ACC112 (cell line): ENCODE measurements at regions not wholly inside any gene's neighbourhood (a gene's known extent, or its start where the extent isn't known, plus 50 kb on each side); places are given as distances from the start of the nearest gene placed in this dataset.
"Not testable (repeated sequence)": the region's sequence is repeated elsewhere in the genome, so short reads cannot be mapped to it uniquely, and the experiment has no call there.

Source experiments
- H2AFZ ChIP-seq: fragments of 200-600 bp; sonication (generic); one replicate; pipeline ENCODE4 v1.6.0; 2017; ENCODE audit warnings: antibody characterized with exemption, low read length; ENCODE audit not compliant: unreplicated experiment
- H3K27ac ChIP-seq: fragments of 200-600 bp; sonication (generic); 2 replicates; pipeline ENCODE4 v1.5.1; 2014; ENCODE audit warnings: low read depth, mild to moderate bottlenecking, antibody characterized with exemption, low read length, moderate library complexity
- H3K27me3 ChIP-seq: fragments of 200-600 bp; sonication (generic); 2 replicates; pipeline ENCODE4 v1.6.1; 2014; ENCODE audit warnings: mild to moderate bottlenecking, antibody characterized with exemption, low read length, moderate library complexity, mixed read lengths; ENCODE audit not compliant: insufficient read depth
- H3K36me3 ChIP-seq: fragments of 200-600 bp; sonication (generic); 2 replicates; pipeline ENCODE4 v1.6.1; 2016; ENCODE audit warnings: mild to moderate bottlenecking, antibody characterized with exemption, low read length, moderate library complexity, mixed read lengths; ENCODE audit not compliant: insufficient read depth
- H3K4me1 ChIP-seq: fragments of 200-600 bp; sonication (generic); one replicate; pipeline ENCODE4 v1.6.1; 2016; ENCODE audit warnings: low read length, mixed read lengths; ENCODE audit not compliant: insufficient read depth, unreplicated experiment, control insufficient read depth
- H3K4me3 ChIP-seq: fragments of 200-600 bp; sonication (generic); 2 replicates; pipeline ENCODE4 v1.5.1; 2014; ENCODE audit warnings: mild to moderate bottlenecking, low read depth, low read length
- H3K79me2 ChIP-seq: fragments of 200-600 bp; sonication (generic); one replicate; pipeline ENCODE4 v1.6.0; 2016; ENCODE audit warnings: low read length; ENCODE audit not compliant: control insufficient read depth, unreplicated experiment, insufficient read depth

- H3K79me2 ChIP-seq, H3K4me1 ChIP-seq, H3K4me3 ChIP-seq, H3K27ac ChIP-seq, H3K27me3 ChIP-seq, H2AFZ ChIP-seq, H3K36me3 ChIP-seq: not testable (repeated sequence)
Measured at GRCh38 chr18:7178568-7178967, 52.3 kb upstream of the LRRC30 start.

DNA sequence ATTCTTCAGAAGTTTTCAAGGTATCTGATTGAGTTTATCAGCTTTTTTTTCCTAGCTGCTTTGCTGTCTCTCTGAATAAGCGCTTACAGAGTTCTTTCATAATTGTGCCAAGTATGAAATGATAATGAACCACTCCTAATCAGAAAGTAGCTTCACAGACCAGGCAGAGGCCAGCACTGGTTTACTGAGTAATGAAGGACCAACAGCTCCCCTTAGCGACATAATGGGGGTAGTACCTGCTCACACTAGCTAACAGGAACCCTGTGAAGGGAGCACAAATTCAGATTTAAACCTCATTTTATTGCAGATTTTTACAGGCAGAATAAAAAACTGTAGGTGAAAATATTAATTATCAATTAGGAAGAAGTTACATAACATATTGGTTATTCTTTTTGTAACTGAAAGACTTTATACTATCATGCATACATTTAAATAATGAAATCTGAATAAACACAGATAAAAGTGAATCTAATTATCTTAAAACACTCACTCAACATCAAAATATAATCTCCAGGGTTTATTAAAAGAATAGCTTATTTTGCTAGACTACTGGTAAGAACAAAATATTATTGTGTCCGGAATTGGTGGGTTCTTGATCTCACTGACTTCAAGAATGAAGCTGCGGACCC lies 53.7 kb upstream of the LRRC30 start:
- peak overlapping the region; percentile 88 for H2AFZ ChIP-seq
- no peak overlapping the region for H3K4me3 ChIP-seq
- H3K27ac ChIP-seq, result peak overlapping the region; percentile 19; the same call in 1 of the 2 replicates
- H3K79me2 ChIP-seq, result no peaks in the 10 kb centered on the region
- peaks cover 10% of the 10 kb centered on the region; the same call in 1 of the 2 replicates for H3K27me3 ChIP-seq
- no peaks in the 10 kb centered on the region for H3K36me3 ChIP-seq
- peaks cover 5% of the 10 kb centered on the region for H3K4me1 ChIP-seq

GRCh38 chr18:7174344-7175095 lies 56.4 kb upstream of the LRRC30 start:
- Histone ChIP-seq H3K4me1 (peaks cover 5% of the 10 kb centered on the region), H3K36me3 (no peaks in the 10 kb centered on the region), H3K4me3 (no peak overlapping the region), H2AFZ (no peak overlapping the region), H3K79me2 (no peaks in the 10 kb centered on the region), H3K27me3 (no peaks in the 10 kb centered on the region), H3K27ac (no peak overlapping the region)

DNA sequence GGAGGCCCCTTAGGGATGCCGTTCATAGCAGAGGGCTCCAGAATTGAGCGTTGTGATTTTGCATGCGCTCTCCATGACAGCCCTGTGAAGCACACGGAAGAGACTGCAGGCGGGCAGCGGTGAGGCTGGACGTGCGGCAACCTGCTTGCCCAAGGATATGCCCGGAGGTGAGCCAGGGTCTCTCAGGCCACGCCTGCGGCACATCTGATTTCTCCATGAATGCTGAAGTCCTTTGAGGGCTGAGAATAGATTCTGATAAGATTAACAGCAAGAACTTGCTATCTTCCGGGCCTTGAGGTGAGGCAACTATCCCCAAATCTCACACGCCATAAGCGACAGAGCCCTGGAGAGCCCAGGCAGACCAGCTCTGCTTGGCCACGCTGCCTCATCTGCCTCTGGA lies 55.6 kb upstream of the LAMA1 start:
- Histone ChIP-seq H2AFZ (no peak overlapping the region), H3K36me3 (no peaks in the 10 kb centered on the region), H3K27me3 (no peaks in the 10 kb centered on the region), H3K4me1 (peaks cover 5% of the 10 kb centered on the region), H3K27ac (no peak overlapping the region), H3K4me3 (no peak overlapping the region), H3K79me2 (no peaks in the 10 kb centered on the region)

DNA sequence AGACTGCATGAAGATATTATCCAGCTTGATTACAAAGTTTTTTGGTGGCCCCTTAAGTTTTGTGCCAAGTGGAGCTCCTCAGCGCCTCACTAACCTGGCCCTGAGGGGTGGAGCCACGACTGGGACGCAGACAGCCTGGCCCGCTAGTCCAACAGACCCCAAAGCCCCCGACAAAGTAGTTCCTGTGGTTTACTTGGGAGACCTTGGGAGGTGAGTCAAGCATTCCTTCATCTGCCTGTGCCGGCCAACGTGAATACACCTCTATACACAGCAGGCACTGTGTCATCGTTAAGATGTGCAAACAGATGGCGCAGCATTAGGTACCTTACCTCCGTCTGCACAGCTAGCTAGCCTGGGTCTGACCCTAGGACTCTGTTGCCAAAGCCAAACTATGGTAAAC lies 55.0 kb upstream of the LAMA1 start:
- no peaks in the 10 kb centered on the region for H3K36me3 ChIP-seq
- H3K27me3 ChIP-seq, result no peaks in the 10 kb centered on the region
- H3K79me2 ChIP-seq, result no peaks in the 10 kb centered on the region
- H3K27ac ChIP-seq, result no peak overlapping the region
- H2AFZ ChIP-seq, result no peak overlapping the region
- H3K4me3 ChIP-seq, result no peak overlapping the region
- H3K4me1 ChIP-seq, result peaks cover 5% of the 10 kb centered on the region

- Histone ChIP-seq H3K27ac (no peak overlapping the region), H2AFZ (no peak overlapping the region), H3K4me3 (no peak overlapping the region), H3K79me2 (no peaks in the 10 kb centered on the region), H3K4me1 (no peaks in the 10 kb centered on the region), H3K36me3 (no peaks in the 10 kb centered on the region), H3K27me3 (no peaks in the 10 kb centered on the region)
Measured at GRCh38 chr18:7170292-7170691, 52.7 kb upstream of the LAMA1 start.

- no peak overlapping the region for H2AFZ ChIP-seq
Measured at GRCh38 chr18:7169601-7170000, 52.0 kb upstream of the LAMA1 start.

DNA sequence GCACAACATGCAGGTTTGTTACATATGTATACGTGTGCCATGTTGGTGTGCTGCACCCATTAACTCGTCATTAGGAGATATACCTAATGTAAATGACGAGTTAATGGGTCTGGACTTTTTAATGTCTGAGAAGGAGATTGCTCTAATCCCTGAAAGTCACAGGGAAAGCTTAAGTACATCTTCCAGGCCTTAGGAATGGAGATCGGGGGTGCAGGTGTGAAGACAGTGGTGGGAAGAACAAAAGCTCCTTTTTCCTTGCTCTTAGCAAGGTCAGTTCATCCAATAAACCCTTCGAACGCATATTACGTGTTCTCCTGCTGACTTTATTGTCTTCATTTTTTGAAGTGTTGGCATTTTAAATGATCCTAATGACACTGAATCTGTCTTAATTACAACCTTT lies 50.8 kb upstream of the LAMA1 start:
- H3K27ac ChIP-seq, result no peak overlapping the region

More at GRCh38 chr18:7169601-7170000, 52.0 kb upstream of the LAMA1 start:
- Histone ChIP-seq H3K4me3 (no peak overlapping the region), H3K4me1 (no peaks in the 10 kb centered on the region), H3K36me3 (no peaks in the 10 kb centered on the region), H3K27ac (no peak overlapping the region), H3K79me2 (no peaks in the 10 kb centered on the region), H3K27me3 (no peaks in the 10 kb centered on the region)

More for the DNA sequence above, 50.8 kb upstream of the LAMA1 start:
- Histone ChIP-seq H3K4me3 (no peak overlapping the region), H3K4me1 (peaks cover 5% of the 10 kb centered on the region), H3K27me3 (no peaks in the 10 kb centered on the region), H3K79me2 (no peaks in the 10 kb centered on the region), H3K36me3 (no peaks in the 10 kb centered on the region), H2AFZ (no peak overlapping the region)
